Smooth muscle cell (in vitro differentiated cells): ENCODE measurements at regions not wholly inside any gene's neighbourhood (a gene's known extent, or its start where the extent isn't known, plus 50 kb on each side); places are given as distances from the start of the nearest gene placed in this dataset.

ENCODE experiments used
- DNase-seq: peaks from one replicate; lab custom pipeline; 2025; ENCODE audit not compliant: unreplicated experiment; lab: John Stamatoyannopoulos, UW
- H2AFZ ChIP-seq: fragments of 200-600 bp; sonication (generic); 2 replicates; pipeline ENCODE4 v1.6.0; 2016; ENCODE audit warnings: antibody characterized with exemption, low read depth, mild to moderate bottlenecking
- H3F3A ChIP-seq: fragments of 200-600 bp; sonication (generic); 2 replicates; pipeline ENCODE4 v1.6.0; 2017; ENCODE audit warnings: antibody characterized with exemption, low read depth
- H3K27ac ChIP-seq: fragments of 200-600 bp; sonication (generic); 2 replicates; pipeline ENCODE4 v1.5.1; 2016; ENCODE audit warnings: low read depth, mild to moderate bottlenecking
- H3K27me3 ChIP-seq: fragments of 200-600 bp; sonication (generic); 2 replicates; pipeline ENCODE4 v1.6.1; 2016; ENCODE audit warnings: low read depth, mild to moderate bottlenecking
- H3K36me3 ChIP-seq: fragments of 200-600 bp; sonication (generic); 2 replicates; pipeline ENCODE4 v1.5.1; 2016; ENCODE audit warnings: low read depth
- H3K4me1 ChIP-seq: fragments of 200-600 bp; sonication (generic); 2 replicates; pipeline ENCODE4 v1.5.1; 2016; ENCODE audit warnings: low read depth
- H3K4me2 ChIP-seq: fragments of 200-600 bp; sonication (generic); 2 replicates; pipeline ENCODE4 v1.6.0; 2016; ENCODE audit warnings: mild to moderate bottlenecking
- H3K4me3 ChIP-seq: fragments of 200-600 bp; sonication (generic); 2 replicates; pipeline ENCODE4 v1.5.1; 2016; ENCODE audit warnings: mild to moderate bottlenecking
- H3K79me2 ChIP-seq: fragments of 200-600 bp; sonication (generic); 2 replicates; pipeline ENCODE4 v1.6.0; 2016; ENCODE audit warnings: low read depth, mild to moderate bottlenecking
- H3K9ac ChIP-seq: fragments of 200-600 bp; sonication (generic); 2 replicates; pipeline ENCODE4 v1.6.0; 2016; ENCODE audit warnings: low read depth
- H3K9me3 ChIP-seq: fragments of 200-600 bp; sonication (generic); replicated peaks from 2 replicates; pipeline ENCODE4 v1.5.1; 2016; ENCODE audit warnings: low read depth
- H4K20me1 ChIP-seq: fragments of 200-600 bp; sonication (generic); 2 replicates; pipeline ENCODE4 v1.6.0; 2016; ENCODE audit warnings: low read depth
- WGBS: methylation state at CpG from one replicate; pipeline ENCODE4 v1.1.7; 2016; ENCODE audit warnings: low lambda C conversion rate; 5-methylcytosine and 5-hydroxymethylcytosine counted together
- TF ChIP-seq, protein P1 (sequence below): fragments of 200-600 bp; sonication (generic); IDR thresholded peaks from 2 replicates; pipeline ENCODE4 v1.5.1; 2017; ENCODE audit warnings: borderline replicate concordance, mild to moderate bottlenecking, antibody characterized with exemption; ENCODE audit not compliant: insufficient read depth, poor library complexity, severe bottlenecking

DNA sequence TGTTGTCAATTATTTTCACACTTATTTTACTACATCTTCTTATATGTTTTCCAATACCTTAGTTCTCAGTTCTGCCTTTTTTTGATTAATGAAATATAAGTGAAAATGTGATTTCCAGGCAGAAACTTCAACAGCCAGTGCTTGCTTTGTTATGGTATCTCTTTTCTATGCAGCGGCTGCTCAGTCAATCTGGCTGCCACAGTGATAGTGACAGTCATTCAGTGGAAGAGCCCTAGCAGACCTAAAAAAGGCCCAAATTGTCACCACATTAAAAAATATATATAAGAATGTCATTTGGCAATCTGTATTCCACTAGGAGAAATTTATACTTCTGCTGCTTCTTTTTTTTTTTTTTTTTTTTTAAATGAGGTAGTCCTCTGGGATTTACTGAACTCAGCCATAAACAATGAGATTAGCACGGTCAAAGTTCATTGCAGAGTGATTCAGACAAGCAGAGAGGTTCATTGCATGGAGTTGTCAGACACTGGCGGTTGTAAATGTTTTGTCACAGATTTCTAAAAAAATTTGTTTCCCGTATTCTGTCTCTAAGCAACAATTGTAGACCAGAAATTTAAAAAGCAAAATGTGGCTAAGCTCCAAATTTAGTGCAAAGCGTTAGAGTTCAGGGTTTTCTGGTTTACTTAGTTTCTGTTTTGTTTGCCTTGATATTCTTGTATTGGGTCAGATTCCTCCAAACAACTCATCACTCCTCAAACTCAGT lies 94.7 kb upstream of the PRR20A start:
- H3K27ac ChIP-seq = no peak overlapping the region
- no peaks in the 10 kb centered on the region for H3K79me2 ChIP-seq
- H2AFZ ChIP-seq = no peak overlapping the region
- no peaks in the 10 kb centered on the region for H3K36me3 ChIP-seq
- H3K4me1 ChIP-seq = no peaks in the 10 kb centered on the region
- TF ChIP-seq, protein P1, sequence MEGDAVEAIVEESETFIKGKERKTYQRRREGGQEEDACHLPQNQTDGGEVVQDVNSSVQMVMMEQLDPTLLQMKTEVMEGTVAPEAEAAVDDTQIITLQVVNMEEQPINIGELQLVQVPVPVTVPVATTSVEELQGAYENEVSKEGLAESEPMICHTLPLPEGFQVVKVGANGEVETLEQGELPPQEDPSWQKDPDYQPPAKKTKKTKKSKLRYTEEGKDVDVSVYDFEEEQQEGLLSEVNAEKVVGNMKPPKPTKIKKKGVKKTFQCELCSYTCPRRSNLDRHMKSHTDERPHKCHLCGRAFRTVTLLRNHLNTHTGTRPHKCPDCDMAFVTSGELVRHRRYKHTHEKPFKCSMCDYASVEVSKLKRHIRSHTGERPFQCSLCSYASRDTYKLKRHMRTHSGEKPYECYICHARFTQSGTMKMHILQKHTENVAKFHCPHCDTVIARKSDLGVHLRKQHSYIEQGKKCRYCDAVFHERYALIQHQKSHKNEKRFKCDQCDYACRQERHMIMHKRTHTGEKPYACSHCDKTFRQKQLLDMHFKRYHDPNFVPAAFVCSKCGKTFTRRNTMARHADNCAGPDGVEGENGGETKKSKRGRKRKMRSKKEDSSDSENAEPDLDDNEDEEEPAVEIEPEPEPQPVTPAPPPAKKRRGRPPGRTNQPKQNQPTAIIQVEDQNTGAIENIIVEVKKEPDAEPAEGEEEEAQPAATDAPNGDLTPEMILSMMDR = no peak
- H3K4me3 ChIP-seq = no peak overlapping the region
- H4K20me1 ChIP-seq = no peaks in the 10 kb centered on the region
- H3K4me2 ChIP-seq = no peak overlapping the region
- no peak for DNase-seq
- no peaks in the 10 kb centered on the region for H3K9me3 ChIP-seq
- 67% methylated on average over 5 of the region's 5 CpGs for WGBS
- no peaks in the 10 kb centered on the region for H3F3A ChIP-seq
- no peaks in the 10 kb centered on the region for H3K27me3 ChIP-seq
- H3K9ac ChIP-seq = no peak overlapping the region

DNA sequence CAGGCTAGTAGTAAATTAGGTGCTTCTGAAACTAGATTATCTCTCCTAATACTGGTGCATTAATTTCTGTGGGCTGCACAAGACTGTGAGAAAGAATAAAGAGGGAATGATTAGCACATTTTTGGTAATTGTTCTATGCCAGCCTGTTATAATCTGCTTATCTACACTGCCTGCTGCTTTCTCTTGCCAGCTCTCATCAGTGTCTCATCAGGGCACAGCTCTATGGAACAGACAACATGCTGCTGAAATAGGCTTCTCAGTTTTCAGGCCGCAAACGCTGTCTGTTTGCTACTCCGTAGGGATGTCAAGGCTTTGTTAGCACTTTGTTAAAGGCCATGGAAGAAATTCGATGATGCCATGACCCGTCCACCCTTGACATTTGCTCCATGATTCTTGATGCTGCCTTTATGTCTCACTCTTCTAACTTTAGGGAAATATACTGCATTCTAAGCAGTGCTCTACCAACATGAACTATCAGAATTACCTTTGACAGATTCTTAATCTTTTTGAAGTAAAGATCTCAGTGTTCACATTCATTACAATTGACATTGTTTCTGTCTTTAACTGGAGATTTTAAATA lies 84.0 kb upstream of the PRR20A start:
- Histone ChIP-seq H4K20me1 (no peaks in the 10 kb centered on the region), H3K36me3 (no peaks in the 10 kb centered on the region), H3K9ac (no peak overlapping the region), H2AFZ (no peak overlapping the region), H3K4me3 (no peak overlapping the region), H3K4me1 (no peaks in the 10 kb centered on the region), H3K4me2 (no peak overlapping the region), H3F3A (no peaks in the 10 kb centered on the region), H3K27ac (no peak overlapping the region), H3K9me3 (no peaks in the 10 kb centered on the region), H3K27me3 (no peaks in the 10 kb centered on the region), H3K79me2 (no peaks in the 10 kb centered on the region)
- 85% methylated on average over 5 of the region's 5 CpGs for WGBS
- TF ChIP-seq, protein P1 = no peak
- no peak for DNase-seq

DNA sequence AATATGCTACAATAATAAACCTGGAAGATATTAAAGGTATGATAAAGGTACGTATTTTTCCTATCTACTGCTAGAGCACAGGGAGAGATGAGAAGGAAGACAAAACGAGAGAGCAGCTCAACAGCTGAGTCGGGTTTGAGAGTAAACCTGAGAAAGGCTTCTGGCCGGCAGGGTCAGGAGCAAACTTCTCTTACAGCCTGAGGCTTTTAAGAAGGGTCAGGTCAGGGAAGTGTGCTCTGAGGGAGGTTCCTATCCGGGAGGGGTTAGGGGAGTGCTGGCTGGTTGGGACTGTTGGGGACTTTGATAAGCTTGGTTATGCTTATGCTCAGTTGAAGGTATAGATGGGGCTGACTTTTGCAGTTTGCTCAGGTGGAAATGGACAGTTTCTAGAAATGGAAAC lies 77.7 kb upstream of the PRR20A start:
- Histone ChIP-seq H3K27ac (no peak overlapping the region), H2AFZ (no peak overlapping the region), H3K4me3 (no peak overlapping the region), H3K9ac (no peak overlapping the region), H3K79me2 (no peaks in the 10 kb centered on the region), H3K4me2 (no peak overlapping the region), H4K20me1 (no peaks in the 10 kb centered on the region), H3K36me3 (no peaks in the 10 kb centered on the region), H3K9me3 (no peaks in the 10 kb centered on the region), H3K4me1 (no peaks in the 10 kb centered on the region), H3F3A (no peaks in the 10 kb centered on the region), H3K27me3 (no peaks in the 10 kb centered on the region)
- TF ChIP-seq, protein P1 = no peak
- 53% methylated on average over 5 of the region's 5 CpGs for WGBS
- DNase-seq = no peak

DNA sequence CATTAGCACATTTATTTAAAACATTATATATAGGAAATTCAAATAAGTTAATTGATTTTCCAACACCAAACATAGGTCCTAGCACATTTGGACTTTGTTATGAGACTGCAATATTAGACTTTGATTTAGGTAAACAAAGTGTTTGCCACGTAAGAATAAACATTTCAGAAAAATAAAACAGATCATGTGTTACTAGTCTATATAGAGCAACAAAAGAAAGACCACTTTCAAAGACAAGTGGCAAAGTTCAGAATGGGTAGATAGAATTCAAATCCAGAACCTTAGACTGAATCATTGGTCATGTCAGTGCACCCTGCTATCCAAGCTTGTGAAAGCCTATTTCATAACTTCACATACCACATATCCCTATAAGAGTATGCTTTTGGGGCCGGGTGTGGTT lies 66.7 kb upstream of the PRR20A start:
- Histone ChIP-seq H3K4me2 (no peak overlapping the region), H3K27me3 (no peaks in the 10 kb centered on the region), H2AFZ (no peak overlapping the region), H3K4me3 (no peak overlapping the region), H3K9me3 (no peaks in the 10 kb centered on the region), H4K20me1 (no peaks in the 10 kb centered on the region), H3F3A (no peaks in the 10 kb centered on the region), H3K9ac (no peak overlapping the region), H3K36me3 (no peaks in the 10 kb centered on the region), H3K27ac (no peak overlapping the region), H3K79me2 (no peaks in the 10 kb centered on the region), H3K4me1 (no peaks in the 10 kb centered on the region)
- TF ChIP-seq, protein P1 = no peak
- DNase-seq = no peak
- WGBS = 83% methylated on average over 2 of the region's 2 CpGs
